ENCODE measurements at regions not wholly inside any gene's neighbourhood (a gene's known extent, or its start where the extent isn't known, plus 50 kb on each side); places are given as distances from the start of the nearest gene placed in this dataset.

DNA sequence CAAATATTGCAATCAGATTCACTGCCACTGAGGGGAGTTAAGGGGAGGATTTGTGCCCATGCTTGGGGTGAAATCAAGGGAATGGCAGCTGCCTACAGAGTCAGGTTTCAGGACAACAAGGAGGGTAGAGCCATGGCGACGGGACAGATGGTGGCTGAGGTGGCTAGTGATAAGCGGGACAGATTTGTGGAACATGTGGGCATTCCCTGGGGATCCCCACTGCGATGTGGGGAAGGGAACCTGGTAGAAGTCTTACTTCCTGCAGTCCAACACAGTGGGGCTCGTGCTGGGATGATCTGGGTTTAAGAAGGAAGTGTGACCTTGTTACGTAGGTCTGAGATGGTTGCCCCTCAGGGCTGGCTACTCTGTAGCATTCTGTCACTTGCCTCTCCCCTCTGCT lies 292.0 kb upstream of the JARID2 start:
- TF ChIP-seq, protein P1, sequence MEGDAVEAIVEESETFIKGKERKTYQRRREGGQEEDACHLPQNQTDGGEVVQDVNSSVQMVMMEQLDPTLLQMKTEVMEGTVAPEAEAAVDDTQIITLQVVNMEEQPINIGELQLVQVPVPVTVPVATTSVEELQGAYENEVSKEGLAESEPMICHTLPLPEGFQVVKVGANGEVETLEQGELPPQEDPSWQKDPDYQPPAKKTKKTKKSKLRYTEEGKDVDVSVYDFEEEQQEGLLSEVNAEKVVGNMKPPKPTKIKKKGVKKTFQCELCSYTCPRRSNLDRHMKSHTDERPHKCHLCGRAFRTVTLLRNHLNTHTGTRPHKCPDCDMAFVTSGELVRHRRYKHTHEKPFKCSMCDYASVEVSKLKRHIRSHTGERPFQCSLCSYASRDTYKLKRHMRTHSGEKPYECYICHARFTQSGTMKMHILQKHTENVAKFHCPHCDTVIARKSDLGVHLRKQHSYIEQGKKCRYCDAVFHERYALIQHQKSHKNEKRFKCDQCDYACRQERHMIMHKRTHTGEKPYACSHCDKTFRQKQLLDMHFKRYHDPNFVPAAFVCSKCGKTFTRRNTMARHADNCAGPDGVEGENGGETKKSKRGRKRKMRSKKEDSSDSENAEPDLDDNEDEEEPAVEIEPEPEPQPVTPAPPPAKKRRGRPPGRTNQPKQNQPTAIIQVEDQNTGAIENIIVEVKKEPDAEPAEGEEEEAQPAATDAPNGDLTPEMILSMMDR (IDR thresholded peaks at IDR 0.05) = no peak

DNA sequence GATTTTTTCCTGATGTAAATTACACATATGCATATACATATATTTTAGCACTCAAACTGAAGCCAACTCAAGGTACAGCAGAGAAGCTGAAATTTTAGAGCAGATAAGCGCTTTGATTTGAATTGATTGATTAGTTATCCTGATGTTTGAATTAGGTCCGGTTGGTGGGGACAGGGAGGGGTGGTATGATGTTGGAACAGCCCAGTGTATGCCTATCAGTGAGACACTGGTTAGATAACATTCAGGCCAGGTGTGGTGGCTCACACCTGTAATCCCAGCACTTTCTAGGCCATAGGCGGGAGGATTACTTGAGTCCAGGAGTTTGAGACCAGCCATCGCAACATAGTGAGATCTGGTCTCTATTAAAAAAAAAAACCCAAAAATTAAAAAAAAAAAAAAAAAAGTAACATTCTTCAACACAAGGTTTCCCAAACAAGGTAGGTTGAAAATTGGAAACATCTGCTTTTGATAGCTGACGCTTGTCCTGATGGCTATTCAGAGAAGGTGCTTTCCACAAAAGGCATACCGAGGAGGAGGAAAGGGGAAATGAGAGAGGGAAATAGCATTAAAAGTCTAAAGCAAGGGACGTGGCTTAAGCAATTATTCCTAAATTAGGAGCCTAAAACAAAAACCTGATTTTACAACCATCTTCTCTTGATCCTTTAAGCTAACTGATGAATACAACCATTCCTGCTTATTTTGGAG lies 288.4 kb upstream of the JARID2 start:
- TF ChIP-seq, protein P1 (IDR thresholded peaks at IDR 0.05) = no peak

DNA sequence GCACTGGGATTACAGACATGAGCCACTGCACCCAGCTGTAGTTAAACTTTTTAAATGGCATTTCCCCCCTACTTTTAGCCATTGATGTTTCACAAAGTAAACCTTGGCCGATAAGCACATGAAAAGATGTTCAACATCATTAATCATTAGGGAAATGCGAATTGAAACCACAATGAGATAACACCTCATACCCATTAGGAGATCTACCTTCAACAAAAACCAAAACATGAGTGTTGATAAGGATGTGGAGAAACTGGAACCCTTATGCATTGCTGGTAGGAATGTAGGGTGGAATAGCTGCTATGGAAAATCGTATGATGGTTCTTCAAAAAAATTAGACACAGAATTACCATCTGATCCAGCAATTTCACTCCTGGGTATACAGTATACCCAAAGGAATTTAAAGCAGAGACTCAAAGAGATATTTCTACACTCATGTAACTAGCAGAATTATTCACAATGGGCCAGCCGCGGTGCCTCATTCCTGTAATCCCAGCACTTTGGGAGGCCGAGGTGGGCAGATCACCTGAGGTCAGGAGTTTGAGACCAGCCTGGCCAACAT lies 286.5 kb upstream of the JARID2 start:
- TF ChIP-seq, protein P1 (IDR thresholded peaks at IDR 0.05) = no peak

DNA sequence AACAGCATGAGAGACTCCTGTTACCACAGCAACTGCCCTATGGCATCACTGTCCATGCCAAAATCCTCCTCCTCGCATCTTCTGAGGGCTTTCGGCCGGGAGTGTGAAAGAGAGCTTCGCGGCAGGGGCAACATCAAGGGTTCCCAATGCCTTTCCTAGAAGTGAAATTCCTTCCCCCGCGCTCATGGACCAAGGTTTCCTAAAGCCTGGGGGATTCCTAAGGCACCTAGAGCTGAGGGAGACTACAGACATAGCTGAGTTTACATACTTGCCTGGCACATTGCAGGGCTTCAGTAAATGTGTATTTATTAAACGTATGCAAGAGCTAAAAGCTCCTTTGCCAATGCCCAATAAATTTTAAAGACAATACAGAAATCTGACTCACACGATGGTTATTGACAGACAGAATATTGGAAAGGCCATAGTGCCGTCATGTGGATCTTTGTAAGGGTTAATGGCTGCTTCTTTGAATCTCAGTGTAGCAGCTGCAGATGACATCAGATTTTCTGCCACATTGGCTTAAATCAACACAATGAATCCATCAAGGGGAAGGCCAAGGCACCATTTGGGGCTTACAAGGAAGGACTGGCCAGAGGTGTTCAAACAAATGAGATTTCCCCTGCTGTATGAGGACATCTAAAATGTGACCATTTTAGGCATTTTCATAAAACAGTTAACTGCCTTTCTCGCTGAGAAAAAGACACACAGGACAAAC lies 281.2 kb upstream of the JARID2 start:
- TF ChIP-seq, protein P1 (IDR thresholded peaks at IDR 0.05) = no peak

DNA sequence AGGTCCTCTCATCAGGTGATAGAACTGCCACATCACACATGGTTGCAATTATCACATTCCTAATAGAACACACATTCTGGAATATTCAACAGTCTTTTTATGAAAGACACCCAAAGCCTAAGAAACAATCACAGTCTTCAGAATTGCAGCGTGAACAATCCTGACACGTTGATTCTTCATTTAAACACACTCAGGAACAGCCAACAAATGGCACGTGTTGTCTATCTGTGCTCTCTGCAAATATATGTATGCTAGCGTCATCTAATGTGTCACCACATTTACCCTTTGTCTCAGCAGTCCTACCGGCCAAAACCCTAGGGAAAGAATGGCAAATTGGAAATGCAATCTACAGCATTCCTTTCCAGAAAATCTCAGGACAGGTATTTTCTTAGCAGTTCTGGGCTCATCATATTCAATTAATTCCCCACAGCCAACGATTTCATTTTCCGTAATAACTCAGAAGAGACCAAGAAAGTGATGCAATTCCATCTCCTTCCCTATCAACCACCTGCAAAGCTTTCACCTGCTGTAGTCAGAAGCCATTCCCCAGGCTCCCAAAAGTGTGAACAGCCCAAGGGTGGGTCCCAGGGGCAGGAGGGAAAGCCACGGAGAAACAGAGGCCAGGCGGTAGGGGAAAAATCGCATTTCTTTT lies 280.3 kb upstream of the JARID2 start:
- TF ChIP-seq, protein P1 (IDR thresholded peaks at IDR 0.05) = no peak

DNA sequence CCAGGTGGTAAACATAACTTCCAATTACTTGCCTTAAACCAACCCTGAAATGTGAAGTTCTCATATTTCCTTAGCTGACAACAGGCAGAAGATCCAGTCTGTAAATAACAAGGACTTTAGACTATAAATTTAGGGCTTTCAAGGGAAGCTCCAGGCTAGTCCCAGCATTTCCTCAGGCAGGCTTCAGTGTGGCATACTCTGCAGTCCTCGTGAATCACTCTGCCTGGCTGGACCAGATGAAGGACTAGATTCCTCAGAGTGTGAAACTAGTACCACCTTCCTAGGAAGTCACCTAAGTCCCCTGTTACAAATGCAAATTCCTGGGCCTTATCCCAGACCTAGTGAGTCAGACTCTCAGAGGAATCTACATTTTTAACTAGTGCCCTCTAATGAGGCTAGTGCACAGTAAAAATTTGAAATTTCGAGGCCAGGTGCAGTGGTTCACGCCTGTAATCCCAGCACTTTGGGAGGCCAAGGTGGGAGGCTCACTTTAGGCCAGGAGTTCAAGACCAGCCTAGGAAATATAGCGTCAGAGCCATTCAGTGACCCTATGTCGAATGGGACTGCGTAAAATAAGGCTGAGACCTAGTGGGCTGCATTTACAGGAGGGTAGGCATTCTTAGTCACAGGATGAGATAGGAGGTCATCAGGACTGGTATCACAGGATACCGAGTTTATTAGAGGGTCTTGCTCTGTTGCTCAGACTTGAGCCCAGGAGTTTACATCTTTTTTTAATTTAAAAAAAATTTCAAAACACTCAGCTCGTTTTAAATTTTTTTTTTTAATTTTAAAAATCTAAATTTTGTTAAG lies 279.6 kb upstream of the JARID2 start:
- TF ChIP-seq, protein P1 (IDR thresholded peaks at IDR 0.05) = no peak
